RPMI7951 (cell line): ENCODE measurements at regions not wholly inside any gene's neighbourhood (a gene's known extent, or its start where the extent isn't known, plus 50 kb on each side); places are given as distances from the start of the nearest gene placed in this dataset.
"Not testable (repeated sequence)": the region's sequence is repeated elsewhere in the genome, so short reads cannot be mapped to it uniquely, and the experiment has no call there.

Source experiments
- DNase-seq: peaks from one replicate; pipeline ENCODE4 v3.0.0-alpha.2; 2012; ENCODE audit warnings: low read depth

GRCh38 chr7:156547884-156548561 lies 92.6 kb upstream of the RNF32 start:
- no peak for DNase-seq

GRCh38 chr7:156545979-156546378 lies 94.6 kb upstream of the RNF32 start:
- no peak for DNase-seq

GRCh38 chr7:156544919-156545715 lies 95.5 kb upstream of the RNF32 start:
- no peak for DNase-seq

GRCh38 chr7:156543699-156544598 lies 96.6 kb upstream of the RNF32 start:
- no peak for DNase-seq

- no peak for DNase-seq
Measured at GRCh38 chr7:156540619-156541165, 99.9 kb upstream of the RNF32 start.

GRCh38 chr7:156539999-156540398 lies 100.6 kb upstream of the RNF32 start:
- DNase-seq: no peak

GRCh38 chr7:156537006-156537405 lies 103.6 kb upstream of the RNF32 start:
- no peak for DNase-seq

- DNase-seq: no peak
Measured at GRCh38 chr7:156534925-156535324, 105.6 kb upstream of the RNF32 start.

GRCh38 chr7:156533964-156534363 lies 106.6 kb upstream of the RNF32 start:
- DNase-seq: no peak

GRCh38 chr7:156533420-156533819 lies 107.2 kb upstream of the RNF32 start:
- no peak for DNase-seq

GRCh38 chr7:156532016-156532602 lies 108.5 kb upstream of the RNF32 start:
- DNase-seq: no peak

GRCh38 chr7:156529956-156530355 lies 110.6 kb upstream of the RNF32 start:
- DNase-seq: no peak

GRCh38 chr7:156527458-156527890 lies 113.1 kb upstream of the RNF32 start:
- DNase-seq: no peak

GRCh38 chr7:156524818-156525597 lies 115.6 kb upstream of the RNF32 start:
- no peak for DNase-seq

- no peak for DNase-seq
Measured at GRCh38 chr7:156523447-156524048, 117.0 kb upstream of the RNF32 start.

- no peak for DNase-seq
Measured at GRCh38 chr7:156522801-156523200, 117.8 kb upstream of the RNF32 start.

- DNase-seq: no peak
Measured at GRCh38 chr7:156519070-156519469, 121.5 kb upstream of the RNF32 start.

- no peak for DNase-seq
Measured at GRCh38 chr7:156518466-156518865, 122.1 kb upstream of the RNF32 start.

- not testable (repeated sequence) for DNase-seq
Measured at GRCh38 chr7:156517858-156518257, 122.7 kb upstream of the RNF32 start.

- no peak for DNase-seq
Measured at GRCh38 chr7:156516791-156517378, 123.7 kb upstream of the RNF32 start.
